ENCODE measurements at regions not wholly inside any gene's neighbourhood (a gene's known extent, or its start where the extent isn't known, plus 50 kb on each side); places are given as distances from the start of the nearest gene placed in this dataset.

- TF ChIP-seq EP300 (IDR thresholded peaks at IDR 0.05) (no peak), POLR2A (IDR thresholded peaks at IDR 0.05; ENCODE audit: low read depth) (no peak), CTCF (IDR thresholded peaks at IDR 0.05) (no peak), POLR2AphosphoS5 (IDR thresholded peaks at IDR 0.05) (no peak)
Observed at GRCh38 chr19:31678421-31678820, 329.2 kb upstream of the TSHZ3 start.

Data from esophagus muscularis mucosa (tissue), 4 donors.